Activated naive CD4-positive, alpha-beta T cell treated with anti-CD3 and anti-CD28 coated beads, Interleukin-2, amount 50 U/mL, for 16 hours (primary cell): ENCODE measurements at regions not wholly inside any gene's neighbourhood (a gene's known extent, or its start where the extent isn't known, plus 50 kb on each side); places are given as distances from the start of the nearest gene placed in this dataset.

Source experiments
- DNase-seq: peaks from one replicate; pipeline ENCODE4 v3.0.0-alpha.2; 2020

DNA sequence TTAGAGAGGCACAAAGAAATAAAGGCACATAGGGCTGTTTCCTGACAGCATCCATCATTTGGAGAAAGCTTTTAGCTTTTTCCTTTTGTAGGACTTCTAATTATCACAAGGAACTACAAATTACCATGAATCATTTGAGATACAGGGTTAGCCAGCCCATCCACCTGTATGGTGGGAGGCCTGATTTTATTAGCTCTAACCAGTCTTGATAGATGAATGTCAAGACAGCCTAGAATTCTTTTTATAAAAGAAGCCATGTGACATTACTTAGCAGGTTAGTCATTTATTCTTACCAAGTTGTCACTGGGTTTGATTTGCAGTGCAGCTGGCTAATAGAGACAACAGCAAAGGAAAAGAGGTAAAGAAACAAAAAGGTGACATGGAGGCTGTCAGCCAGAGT lies 618.1 kb downstream of the ZNF385D start:
- DNase-seq, result no peak

DNA sequence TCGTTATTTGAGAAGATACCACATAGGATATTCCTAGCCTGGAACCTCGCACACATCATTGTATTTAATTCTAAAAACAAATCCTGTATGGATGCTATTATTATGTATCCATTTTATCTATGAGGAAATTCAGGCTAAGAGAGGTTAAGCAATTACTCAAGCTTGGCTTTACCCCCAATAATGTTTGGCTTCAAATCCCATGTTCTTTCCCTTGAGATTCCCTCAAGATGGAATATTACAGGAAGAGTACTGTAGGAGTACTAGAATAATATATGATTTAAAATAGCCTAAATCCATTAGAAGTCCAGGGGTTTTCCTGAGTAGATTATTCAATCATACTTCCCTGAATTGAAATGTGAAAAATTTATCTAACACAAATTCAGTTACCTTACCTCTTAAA lies 630.2 kb downstream of the ZNF385D start:
- no peak for DNase-seq

DNA sequence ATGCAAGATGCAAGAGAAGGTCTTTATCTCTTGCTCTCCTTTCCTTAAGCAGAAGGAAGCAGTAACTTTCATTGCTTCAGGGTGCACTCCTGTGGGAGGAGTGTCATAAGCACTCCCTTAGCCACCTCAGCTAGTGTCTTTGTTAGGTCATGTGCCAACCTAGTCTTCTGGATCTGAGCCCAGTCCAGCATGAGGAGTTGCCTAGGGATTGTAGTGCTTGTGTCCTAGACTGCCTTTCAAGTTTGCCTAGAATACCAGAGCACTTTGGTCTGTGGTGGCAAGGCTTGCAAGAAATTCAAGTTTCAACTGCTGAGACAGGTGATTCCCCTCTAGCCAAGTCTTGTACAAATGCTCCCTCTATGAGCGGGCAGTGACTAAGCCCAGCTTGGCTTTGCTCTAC lies 633.6 kb downstream of the ZNF385D start:
- DNase-seq, result no peak

DNA sequence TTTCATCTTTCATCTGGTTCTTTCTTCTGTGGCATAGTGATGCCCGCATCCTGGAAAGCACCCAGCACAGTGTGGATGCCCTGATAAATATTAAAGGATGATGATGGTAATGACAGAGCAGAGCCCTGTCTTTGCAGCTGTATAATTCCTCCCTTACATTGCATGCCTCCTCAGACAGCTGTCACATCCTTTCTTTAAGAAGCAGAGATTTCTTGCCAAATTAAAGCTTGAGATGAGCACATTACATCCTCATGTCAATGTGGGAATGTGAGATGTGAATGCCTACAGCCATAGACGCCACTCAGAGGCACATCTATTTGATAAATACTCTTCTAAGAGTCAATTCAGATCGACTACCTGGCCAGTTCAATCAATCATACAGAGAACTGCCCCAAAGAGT lies 642.0 kb downstream of the ZNF385D start:
- no peak for DNase-seq

DNA sequence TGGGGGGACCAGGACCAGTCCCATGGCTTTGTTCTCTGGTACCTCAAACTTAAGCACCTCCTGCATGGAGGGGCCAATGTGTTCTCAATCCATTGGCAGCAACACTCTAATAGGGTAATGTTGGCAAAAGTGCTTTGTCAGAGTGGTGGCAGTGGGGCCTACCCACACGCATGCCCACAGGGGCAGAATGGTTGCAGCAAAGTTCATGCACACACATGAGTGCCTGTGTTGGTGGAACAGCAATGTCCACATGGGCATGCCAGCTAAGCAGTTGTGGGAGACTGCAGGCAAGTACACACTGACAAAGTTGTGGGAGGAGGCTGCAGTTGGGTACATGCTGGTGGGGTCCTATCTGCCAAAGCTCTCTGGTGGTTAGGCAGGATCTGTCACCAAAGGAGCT lies 645.2 kb downstream of the ZNF385D start:
- no peak for DNase-seq

DNA sequence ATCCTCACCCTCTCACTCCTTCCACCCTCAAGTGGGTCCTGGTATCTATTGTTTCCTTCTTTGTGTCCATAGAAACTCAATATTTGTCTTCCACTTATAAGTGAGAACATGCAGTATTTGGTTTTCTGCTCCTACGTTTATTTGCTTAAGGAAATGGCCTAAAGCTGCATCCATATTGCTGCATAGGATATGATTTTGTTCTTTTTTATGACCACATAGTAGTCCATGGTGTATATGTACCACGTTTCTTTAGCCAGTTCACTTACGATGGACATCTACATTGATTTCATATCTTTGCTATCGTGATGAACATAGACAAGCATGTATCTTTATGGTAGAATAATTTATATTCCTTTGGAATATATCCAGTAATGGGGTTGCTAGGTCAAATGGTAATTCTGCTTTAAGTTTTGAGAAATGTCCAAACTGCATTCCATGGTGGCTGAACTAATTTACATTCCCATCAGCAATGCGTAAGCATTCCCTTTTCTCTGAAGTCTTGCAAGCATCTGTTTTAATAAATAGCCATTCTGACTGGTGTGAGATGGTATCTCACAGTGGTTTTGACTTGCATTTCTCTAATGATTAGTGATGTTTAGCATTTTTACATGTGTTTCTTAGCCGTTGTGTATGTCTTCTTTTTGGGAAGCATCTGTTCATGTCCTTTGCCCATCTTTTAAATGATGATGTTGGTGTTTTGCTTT lies 650.2 kb downstream of the ZNF385D start:
- DNase-seq, result no peak

DNA sequence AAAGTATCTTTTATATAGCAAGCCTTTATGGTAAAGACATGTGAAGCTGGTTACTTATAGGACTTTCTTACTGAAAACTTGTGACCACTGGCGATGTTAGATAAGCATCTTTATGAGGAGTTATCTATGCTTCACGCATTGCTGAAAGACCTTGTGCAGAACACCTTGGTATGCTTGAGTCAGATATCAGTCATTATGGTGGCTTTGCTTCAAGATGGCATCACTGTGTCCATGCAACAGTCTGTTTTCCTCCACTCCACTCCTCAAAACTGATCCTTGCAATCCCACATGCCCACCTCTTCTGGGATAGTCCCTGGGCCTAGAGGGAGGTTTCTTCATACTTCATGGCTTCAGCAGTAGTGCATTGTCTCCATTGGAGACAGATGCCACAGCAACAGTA lies 656.3 kb downstream of the ZNF385D start:
- DNase-seq, result no peak

DNA sequence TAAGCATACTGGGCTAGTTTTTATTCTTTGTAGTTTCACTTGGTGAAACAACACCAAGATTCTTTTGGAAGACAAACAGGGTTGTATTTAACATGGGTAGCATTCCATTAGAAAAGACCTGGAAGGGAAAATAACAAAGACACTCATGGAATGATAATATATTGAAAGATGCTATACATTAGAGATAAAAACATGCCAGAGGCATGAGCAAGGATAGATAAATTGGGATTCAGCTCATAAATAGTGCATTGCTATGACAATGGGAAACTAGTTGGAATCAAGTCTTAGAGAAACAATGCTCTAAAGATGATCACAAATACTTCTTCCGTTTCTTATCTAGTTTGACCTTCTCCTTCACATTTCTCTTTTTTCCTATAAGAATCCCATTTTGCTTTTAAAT lies 677.4 kb downstream of the ZNF385D start:
- no peak for DNase-seq

DNA sequence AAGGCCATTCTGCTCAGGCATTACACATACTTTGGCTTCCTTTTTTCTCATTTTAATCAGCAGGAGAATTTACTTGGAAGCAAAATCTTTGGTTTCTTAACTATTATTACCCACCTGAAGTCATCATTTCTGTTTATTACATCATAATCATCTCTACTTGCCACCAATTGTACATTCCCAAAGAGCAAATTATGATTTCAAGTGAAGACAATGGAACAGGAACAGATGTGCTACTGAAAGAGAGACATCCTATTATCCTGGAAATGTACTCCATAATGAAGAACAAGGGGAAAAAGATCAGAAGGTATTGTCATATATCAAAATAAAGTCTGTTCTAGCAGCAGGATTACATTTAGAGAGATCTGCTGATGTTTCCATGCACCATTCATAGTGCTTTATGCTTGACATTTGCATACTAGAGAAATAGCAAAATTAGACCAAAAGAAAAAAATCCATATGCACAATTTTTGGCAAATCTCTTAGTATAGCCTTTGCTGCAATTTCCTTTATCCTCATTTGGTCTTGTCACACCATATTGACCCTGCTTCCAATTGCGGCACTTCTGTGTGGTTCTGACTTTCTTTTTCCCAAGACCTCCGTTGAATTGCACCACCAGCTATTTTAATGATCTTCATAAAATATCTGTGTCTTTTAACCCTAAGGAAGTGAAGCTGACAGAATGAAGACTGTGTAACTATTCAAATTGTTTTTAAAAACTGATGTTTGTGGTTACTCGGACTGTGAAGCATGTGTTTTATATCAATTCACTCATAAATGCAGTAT lies 683.8 kb downstream of the ZNF385D start:
- no peak for DNase-seq

DNA sequence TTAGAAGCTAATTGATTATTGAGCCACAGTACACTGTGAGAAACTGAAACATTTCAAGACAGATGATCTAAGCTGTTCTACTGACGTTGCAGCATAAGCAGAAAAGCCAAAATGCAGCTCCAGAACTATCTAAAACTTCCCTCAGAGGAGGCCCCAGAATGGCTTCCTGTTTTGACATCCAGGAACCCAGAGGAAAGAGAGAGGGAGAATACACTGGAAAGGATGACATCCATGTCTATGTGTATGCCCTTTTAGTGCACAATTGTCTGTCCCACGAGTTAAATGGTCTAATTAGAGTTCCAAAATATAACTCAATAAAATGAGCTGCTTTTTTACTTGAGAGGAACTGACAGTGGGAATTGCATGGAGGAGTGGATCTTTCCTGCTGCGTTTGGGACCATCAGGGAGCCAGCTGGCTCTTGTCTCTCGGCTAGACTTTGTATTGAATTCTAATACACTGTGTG lies 688.1 kb downstream of the ZNF385D start:
- DNase-seq, result no peak

DNA sequence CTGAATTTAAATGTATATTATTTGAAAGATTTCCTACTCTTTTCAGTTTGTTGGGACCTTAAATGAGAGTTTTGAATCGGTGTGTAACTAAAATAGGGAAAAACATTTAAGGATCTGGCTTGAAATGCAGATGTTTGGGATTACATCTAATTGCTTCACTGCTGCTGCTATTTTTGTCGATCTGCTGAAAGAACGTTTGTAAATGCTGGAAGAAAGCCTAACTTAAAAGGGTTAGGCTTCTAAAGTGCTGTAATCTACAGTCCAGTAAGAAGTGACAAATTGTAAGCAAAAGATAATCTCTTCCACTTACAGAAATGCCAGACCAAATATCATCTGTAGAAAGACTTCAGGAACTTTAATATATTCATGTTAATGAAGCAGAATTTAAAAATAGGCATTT lies 691.6 kb downstream of the ZNF385D start:
- no peak for DNase-seq

DNA sequence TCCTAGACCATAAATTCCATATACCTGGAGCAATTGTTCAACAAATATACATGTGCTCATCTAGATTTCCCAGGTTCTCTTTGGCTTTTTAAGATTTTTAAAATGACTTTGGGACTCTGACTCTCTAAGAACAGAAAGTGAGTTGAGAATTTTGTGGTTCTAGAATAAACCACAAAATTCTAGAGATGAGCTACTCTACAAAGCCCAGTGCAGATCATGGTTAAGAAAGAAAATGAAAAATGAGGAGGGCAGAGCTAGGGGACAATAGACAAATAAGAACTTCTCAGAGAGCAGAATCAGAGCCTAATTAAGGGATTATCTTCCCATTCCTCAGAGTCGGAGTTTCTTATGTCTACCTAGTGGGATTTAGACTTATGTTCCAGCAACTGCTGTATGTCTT lies 694.7 kb downstream of the ZNF385D start:
- DNase-seq, result no peak

DNA sequence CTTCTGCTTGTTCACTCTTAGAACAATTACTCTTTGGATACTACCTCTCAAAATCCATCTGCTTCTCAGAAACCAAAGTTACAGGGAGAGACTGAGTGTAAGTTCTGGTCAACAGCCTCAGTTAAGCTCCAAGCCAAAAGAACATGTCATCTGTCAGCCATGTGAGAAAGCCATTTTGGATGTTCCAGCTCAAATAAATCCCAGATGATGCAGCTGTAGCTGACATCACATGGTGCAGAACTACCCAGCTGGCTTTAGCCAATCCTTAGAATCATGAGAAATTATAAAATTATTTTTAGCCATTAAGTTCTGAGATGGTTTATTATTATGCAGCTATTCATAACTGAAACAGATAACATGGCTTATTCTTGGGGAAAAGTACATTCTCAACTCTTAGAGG lies 696.0 kb downstream of the ZNF385D start:
- no peak for DNase-seq

DNA sequence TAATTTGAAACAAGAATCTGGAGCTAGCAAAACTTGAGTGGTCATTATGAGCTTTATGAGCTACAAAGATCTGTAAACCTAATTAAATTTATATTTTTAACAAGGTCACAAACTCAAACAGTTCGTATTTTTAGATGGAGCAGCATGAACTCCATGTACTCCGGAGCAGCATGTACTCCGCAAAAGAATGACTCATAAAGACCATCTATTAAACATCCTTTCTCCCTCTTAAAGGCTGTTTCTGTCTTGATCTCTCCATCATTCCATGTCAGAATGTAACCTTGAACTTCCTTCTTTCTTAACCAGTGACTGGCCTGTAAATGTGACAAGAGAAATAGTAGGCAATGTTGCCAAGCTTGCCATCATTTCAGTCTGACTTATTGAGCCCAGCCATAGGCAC lies 696.9 kb downstream of the ZNF385D start:
- no peak for DNase-seq

DNA sequence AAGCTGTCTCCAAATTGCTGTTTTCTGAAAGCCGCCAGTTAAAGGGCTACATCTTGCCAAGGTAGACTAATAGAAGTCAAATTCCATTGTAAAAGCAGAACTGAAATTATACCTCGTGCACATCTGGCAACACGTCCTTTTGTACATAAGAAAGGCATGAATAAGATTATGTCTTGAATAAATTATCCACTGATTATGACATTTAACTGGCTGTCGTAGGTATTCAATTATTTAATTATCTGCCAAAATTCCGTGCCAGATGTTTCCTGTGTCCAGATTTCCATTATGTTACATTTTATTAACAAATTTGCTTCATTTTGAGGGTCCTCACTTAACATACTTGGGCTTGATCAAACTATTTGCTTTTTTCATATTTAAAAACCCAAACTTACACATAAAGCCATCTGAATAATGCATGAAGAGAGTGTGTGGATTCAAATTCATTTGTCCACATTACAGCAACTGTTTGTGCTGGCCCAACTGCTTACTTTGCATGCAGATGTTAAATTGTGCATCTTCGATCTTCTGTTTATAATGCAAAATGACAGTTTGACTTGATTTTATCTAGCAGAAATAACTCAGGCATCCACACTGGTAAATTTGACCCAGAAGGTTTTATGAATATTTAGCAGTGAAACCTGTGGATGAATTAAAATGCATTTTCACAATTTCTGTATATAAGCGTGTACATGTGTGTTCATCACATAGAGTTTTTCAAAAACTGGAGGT lies 701.5 kb downstream of the ZNF385D start:
- DNase-seq, result no peak

DNA sequence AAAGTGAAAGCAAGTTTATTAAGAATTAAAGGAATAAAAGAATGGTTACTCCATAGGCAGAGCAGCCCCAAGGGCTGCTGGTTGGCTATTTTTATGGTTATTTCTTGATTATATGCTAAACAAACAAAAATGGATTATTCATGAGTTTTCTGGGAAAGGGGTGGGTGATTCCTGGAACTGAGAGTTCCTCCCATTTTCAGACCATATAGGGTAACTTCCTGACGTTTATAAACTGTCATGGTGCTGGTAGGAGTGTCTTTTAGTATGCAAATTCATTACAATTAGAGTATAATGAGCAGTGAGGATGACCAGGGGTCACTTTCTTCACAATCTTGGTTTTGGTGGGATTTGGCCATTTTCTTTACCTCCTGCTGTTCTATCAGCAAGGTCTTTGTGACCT lies 707.9 kb downstream of the ZNF385D start:
- no peak for DNase-seq

DNA sequence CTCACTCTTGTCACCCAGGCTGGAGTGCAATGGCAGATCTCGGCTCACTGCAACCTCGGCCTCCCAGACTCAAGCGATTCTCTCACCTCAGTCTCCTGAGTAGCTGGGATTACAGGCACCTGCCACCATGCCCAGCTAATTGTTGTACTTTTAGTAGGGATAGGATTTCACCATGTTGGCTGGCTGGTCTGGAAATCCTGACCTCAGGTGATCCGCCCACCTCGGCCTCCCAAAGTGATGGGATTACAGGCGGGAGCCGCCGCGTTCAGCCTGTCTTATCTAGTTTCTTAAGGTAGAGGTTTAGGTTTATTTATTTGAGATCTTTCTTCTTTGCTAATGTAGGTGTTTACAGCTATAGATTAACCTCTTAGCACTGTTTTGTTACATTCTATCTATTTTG lies 708.8 kb downstream of the ZNF385D start:
- no peak for DNase-seq

DNA sequence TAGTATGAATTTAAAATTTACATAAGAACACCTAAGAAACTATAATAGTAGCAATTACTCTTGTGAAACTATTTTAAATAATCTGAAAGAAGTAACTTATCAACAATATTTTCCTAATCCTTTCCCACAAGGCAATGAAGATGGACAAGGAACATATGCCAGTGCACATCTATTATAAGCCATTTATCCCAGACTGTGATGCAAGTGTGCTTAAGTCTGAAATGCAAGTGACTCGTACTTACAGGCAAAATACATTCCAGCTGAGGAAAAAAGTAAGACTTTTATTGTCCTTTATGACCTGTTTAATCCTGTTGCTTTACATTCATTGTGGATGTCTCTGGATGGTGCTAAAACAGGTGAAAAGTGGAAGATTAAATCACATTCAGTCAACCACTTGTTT lies 709.4 kb downstream of the ZNF385D start:
- no peak for DNase-seq

DNA sequence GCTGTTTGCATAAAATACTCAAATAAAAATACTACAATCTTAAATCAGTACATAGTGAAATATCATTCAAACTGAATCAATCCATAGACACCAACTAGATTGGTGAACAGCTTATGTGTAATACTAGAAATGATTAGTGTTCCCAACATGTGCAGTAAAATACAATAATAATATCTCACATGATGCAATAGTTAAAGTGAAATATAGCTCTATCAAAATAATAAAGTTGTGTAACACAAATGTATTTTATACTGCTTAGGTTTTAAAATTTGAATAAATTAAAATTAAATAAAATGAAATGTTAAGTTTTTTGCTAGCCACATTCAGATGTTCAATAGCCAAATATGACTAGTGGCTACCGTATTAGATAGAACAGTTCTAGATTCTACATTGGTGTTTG lies 714.1 kb downstream of the ZNF385D start:
- no peak for DNase-seq

DNA sequence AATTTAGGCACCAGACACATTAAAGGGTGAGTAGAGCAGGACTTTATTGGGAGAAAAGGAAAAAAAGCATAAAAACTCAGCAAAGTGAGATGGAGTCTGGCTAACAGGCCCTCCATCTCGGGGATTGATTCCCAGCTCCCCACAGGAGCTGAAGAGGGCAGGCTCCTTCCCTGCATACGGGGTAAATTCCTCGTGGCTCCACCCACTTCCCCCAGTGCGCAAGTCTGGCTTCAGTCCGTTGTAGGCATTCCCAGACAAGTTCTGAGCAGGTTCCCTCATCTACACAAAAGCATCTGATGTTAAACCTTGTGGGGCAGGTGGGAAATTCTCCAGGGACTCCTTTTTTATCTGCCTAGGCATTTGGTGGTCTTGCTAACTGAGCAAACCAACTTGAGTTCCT lies 722.6 kb downstream of the ZNF385D start:
- no peak for DNase-seq

DNA sequence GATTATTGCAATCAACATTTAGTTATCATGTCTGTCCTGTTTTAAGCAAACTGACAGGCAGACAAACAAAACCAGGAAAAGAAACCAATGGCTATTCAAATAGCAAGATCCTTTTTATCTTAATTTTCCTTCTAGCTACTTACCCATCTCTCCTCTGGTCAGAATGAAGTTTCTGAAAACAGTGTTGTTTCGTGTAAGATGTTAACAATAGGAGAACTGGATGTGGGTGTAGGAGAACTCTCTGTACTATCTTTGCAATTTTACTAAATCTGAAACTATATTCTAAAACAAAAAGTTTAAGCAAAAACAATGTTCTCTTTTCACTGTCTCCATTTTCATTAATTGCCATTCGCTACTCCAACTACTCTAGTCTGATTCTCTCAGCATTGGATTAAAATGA lies 726.4 kb downstream of the ZNF385D start:
- no peak for DNase-seq

DNA sequence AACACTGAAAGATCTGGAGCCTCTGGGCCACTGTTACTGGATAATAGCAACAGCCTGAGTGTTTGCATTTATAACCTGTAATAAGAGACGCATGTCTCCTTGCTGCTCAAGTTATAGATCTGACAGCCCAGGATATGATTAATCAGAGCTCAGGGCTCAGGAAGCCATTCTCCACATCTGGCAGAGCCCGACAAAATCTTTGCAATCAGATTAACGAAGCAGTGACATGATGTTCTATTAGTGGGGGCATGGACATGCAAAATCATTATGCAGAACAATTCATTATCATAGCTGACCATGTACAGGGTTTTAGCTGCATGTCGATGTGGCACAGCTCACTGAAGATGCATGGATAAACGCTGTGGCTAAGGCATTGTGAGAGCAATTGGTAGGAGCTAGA lies 730.3 kb downstream of the ZNF385D start:
- no peak for DNase-seq

DNA sequence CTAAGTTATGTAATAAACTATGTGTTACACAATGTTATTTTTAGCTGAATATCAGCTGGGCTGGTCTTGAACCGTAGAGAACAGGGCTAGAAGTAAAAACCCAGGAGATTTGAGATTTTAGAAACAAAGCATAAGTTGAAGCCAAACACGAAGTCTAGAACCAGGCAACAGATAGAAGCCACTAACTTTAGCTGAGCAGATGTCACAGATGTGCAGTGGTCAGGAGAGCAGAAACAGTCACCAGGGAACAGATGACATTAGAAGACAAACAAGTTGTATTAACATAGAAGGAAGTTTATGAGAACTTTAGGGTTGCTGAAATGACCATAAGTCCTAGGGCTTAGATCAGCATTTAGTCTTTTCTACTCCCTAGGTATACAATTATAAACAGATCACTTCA lies 731.0 kb downstream of the ZNF385D start:
- DNase-seq, result no peak
